Fibroblast of villous mesenchyme (primary cell): ENCODE measurements at regions not wholly inside any gene's neighbourhood (a gene's known extent, or its start where the extent isn't known, plus 50 kb on each side); places are given as distances from the start of the nearest gene placed in this dataset.

Source experiments
- DNase-seq: peaks from one replicate; pipeline ENCODE4 v3.0.0-alpha.2; 2010; ENCODE audit warnings: low read depth
- H3K4me3 ChIP-seq: 2 replicates; pipeline ENCODE4 v1.5.1; 2011; ENCODE audit warnings: low read depth, mild to moderate bottlenecking, low read length
- CTCF ChIP-seq: IDR thresholded peaks from 2 replicates; pipeline ENCODE4 v1.5.1; 2012; ENCODE audit warnings: low read depth, mild to moderate bottlenecking, low read length; ENCODE audit not compliant: insufficient read depth

DNA sequence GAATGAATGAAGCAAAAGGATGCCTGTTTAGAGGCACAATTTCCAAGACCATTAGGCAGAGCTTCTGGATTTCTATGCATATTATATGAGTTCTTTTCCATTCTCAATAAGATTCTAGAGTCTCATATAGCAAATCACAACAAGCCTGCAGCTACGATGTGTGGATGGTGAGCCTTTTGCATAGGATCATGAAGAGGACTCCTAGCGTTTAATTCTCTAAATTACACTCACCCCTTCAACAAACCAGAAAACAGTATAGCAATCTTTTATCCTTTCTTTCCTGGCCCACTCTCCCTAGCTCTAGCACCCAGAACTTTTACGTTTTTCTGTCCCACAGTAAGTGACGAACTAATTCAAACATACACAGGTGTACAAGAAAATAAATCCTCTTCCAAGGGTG lies 293.1 kb upstream of the KLHL29 start:
- H3K4me3 ChIP-seq, result no peak overlapping the region
- TF ChIP-seq CTCF, result no peak
- DNase-seq, result no peak

GRCh38 chr2:23092831-23093230 lies 292.1 kb upstream of the KLHL29 start:
- TF ChIP-seq CTCF, result no peak
- peak; percentile 3 for DNase-seq
- H3K4me3 ChIP-seq, result no peak overlapping the region

- H3K4me3 ChIP-seq, result no peak overlapping the region
- no peak for DNase-seq
- no peak for TF ChIP-seq CTCF
Observed at GRCh38 chr2:23093513-23093912, 291.5 kb upstream of the KLHL29 start.

- DNase-seq, result no peak
- no peak overlapping the region for H3K4me3 ChIP-seq
- no peak for TF ChIP-seq CTCF
Observed at GRCh38 chr2:23096906-23097602, 287.9 kb upstream of the KLHL29 start.

DNA sequence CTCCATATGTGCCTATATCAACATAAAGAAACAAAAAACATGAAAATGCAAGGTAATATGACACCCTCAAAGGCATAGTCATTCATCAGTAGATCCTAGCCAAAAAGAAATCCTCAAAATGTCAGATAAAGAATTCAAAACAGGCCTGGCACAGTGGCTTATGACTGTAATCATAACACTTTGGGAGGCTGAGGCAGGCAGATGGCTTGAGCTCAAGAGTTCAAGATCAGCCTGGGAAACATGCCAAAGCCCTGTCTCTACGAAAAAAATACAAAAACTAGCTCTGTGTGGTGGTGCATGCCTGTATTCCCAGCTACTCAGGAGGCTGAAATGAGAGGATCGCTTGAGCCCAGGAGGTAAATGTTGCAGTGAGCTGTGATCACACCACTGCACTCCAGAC lies 284.6 kb upstream of the KLHL29 start:
- DNase-seq, result no peak
- H3K4me3 ChIP-seq, result no peak overlapping the region
- no peak for TF ChIP-seq CTCF

GRCh38 chr2:23106242-23106785 lies 278.7 kb upstream of the KLHL29 start:
- no peak for TF ChIP-seq CTCF
- no peak for DNase-seq
- no peak overlapping the region for H3K4me3 ChIP-seq
